ENCODE measurements at regions not wholly inside any gene's neighbourhood (a gene's known extent, or its start where the extent isn't known, plus 50 kb on each side); places are given as distances from the start of the nearest gene placed in this dataset.

GRCh38 chr2:195395362-195395761 is 261.7 kb upstream of the SLC39A10 start:
- TF ChIP-seq CTCF (IDR thresholded peaks at IDR 0.05), result no peak
- no peak for TF ChIP-seq EP300 (IDR thresholded peaks at IDR 0.05)
- TF ChIP-seq POLR2A (IDR thresholded peaks at IDR 0.05), result no peak
- TF ChIP-seq POLR2AphosphoS5 (IDR thresholded peaks at IDR 0.05), result no peak

All from stomach (tissue), 4 donors.